KBM-7 (cell line): ENCODE measurements at regions not wholly inside any gene's neighbourhood (a gene's known extent, or its start where the extent isn't known, plus 50 kb on each side); places are given as distances from the start of the nearest gene placed in this dataset.

Experiments
- DNase-seq: peaks from one replicate; pipeline ENCODE4 v3.0.0-alpha.2; 2015
- in situ Hi-C: fragments of 300-500 bp; cut with MboI; formaldehyde crosslinking; loops from 2 replicates; pipeline ENCODE4 v1.14.3; 2020; ENCODE audit warnings: low sequenced_read_pairs, low pct_unique_long_range_greater_than_20kb, mixed read lengths

GRCh38 chr2:208545403-208546042 is 138.9 kb downstream of the PTH2R start:
- in situ Hi-C loops: no loop called here

GRCh38 chr2:208546107-208546506 is 139.5 kb downstream of the PTH2R start:
- in situ Hi-C loops: no loop called here
- DNase-seq: no peak

More at GRCh38 chr2:208545403-208546042, 138.9 kb downstream of the PTH2R start:
- no peak for DNase-seq

GRCh38 chr2:208546860-208547650 is 140.5 kb downstream of the PTH2R start:
- DNase-seq: no peak

GRCh38 chr2:208548700-208549099 is 142.1 kb downstream of the PTH2R start:
- DNase-seq: no peak
- in situ Hi-C loops: no loop called here

More at GRCh38 chr2:208546860-208547650, 140.5 kb downstream of the PTH2R start:
- in situ Hi-C loops: no loop called here

GRCh38 chr2:208549546-208550158 is 143.1 kb downstream of the PTH2R start:
- no peak for DNase-seq
- in situ Hi-C loops: no loop called here

- in situ Hi-C loops: no loop called here
Measured at GRCh38 chr2:208552943-208553342, 146.4 kb downstream of the PTH2R start.

GRCh38 chr2:208556983-208557484 is 150.4 kb downstream of the PTH2R start:
- no peak for DNase-seq
- in situ Hi-C loops: no loop called here

More at GRCh38 chr2:208552943-208553342, 146.4 kb downstream of the PTH2R start:
- DNase-seq: no peak

- in situ Hi-C loops: no loop called here
- DNase-seq: no peak
Measured at GRCh38 chr2:208565690-208566416, 159.3 kb downstream of the PTH2R start.

GRCh38 chr2:208568203-208568602 is 161.6 kb downstream of the PTH2R start:
- in situ Hi-C loops: no loop called here
- DNase-seq: no peak

GRCh38 chr2:208570066-208570465 is 163.5 kb downstream of the PTH2R start:
- in situ Hi-C loops: no loop called here
- no peak for DNase-seq

GRCh38 chr2:208570851-208571763 is 164.5 kb downstream of the PTH2R start:
- no peak for DNase-seq
- in situ Hi-C loops: no loop called here

- DNase-seq: no peak
- in situ Hi-C loops: no loop called here
Measured at GRCh38 chr2:208571764-208572131, 165.2 kb downstream of the PTH2R start.

GRCh38 chr2:208573569-208573968 is 167.0 kb downstream of the PTH2R start:
- DNase-seq: no peak
- in situ Hi-C loops: no loop called here

- DNase-seq: no peak
- in situ Hi-C loops: no loop called here
Measured at GRCh38 chr2:208579678-208580077, 173.1 kb downstream of the PTH2R start.

GRCh38 chr2:208584378-208584985 is 177.9 kb downstream of the PTH2R start:
- DNase-seq: no peak
- in situ Hi-C loops: no loop called here

- in situ Hi-C loops: no loop called here
- DNase-seq: no peak
Measured at GRCh38 chr2:208586516-208586915, 179.9 kb downstream of the PTH2R start.

- in situ Hi-C loops: no loop called here
- no peak for DNase-seq
Measured at GRCh38 chr2:208594642-208595385, 188.2 kb downstream of the PTH2R start.
